Neural progenitor cell (in vitro differentiated cells): ENCODE measurements at regions not wholly inside any gene's neighbourhood (a gene's known extent, or its start where the extent isn't known, plus 50 kb on each side); places are given as distances from the start of the nearest gene placed in this dataset.

Experiments
- CTCF ChIP-seq: fragments of 200-600 bp; sonication (generic); IDR thresholded peaks from 2 replicates; pipeline ENCODE4 v1.5.1; 2017; ENCODE audit warnings: antibody characterized with exemption, mild to moderate bottlenecking
- EZH2 ChIP-seq: fragments of 200-600 bp; sonication (generic); IDR thresholded peaks from 2 replicates; pipeline ENCODE4 v1.6.1; 2017; ENCODE audit warnings: antibody characterized with exemption, mild to moderate bottlenecking, moderate library complexity
- EZH2phosphoT487 ChIP-seq: fragments of 200-600 bp; sonication (generic); IDR thresholded peaks from 2 replicates; pipeline ENCODE4 v1.6.1; 2017; ENCODE audit warnings: antibody characterized with exemption

GRCh38 chr5:124645396-124645795, 101.0 kb downstream of the ZNF608 start:
- TF ChIP-seq EZH2 (no peak), CTCF (no peak), EZH2phosphoT487 (no peak)
